OCI-LY7 (cell line): ENCODE measurements at regions not wholly inside any gene's neighbourhood (a gene's known extent, or its start where the extent isn't known, plus 50 kb on each side); places are given as distances from the start of the nearest gene placed in this dataset.

Experiments used
- BruUV-seq: library from RNA; stranded (reverse); fragments of 400-500 nt; replicated peaks from 2 replicates; lab custom pipeline; 2021; lab: Mats Ljungman, UMichigan
- CTCF ChIA-PET: fragments of 300-600 bp; sonication (Branson Sonifier 250); formaldehyde crosslinking; loops from one replicate; lab custom pipeline; 2022; ENCODE audit warnings: antibody characterized with exemption; ENCODE audit not compliant: unreplicated experiment; lab: Charles Lee
- POLR2A ChIA-PET: fragments of 300-600 bp; sonication (Branson Sonifier 250); formaldehyde crosslinking; loops from one replicate; lab custom pipeline; 2022; ENCODE audit warnings: antibody characterized with exemption; lab: Charles Lee
- DNase-seq: peaks from one replicate; pipeline ENCODE4 v3.0.0-alpha.2; 2015; ENCODE audit warnings: low spot score
- H2AFZ ChIP-seq: fragments of 200-600 bp; sonication (generic), shearing (Covaris generic); 2 replicates; pipeline ENCODE4 v1.6.1; 2014; ENCODE audit warnings: mild to moderate bottlenecking, antibody characterized with exemption, low read length, moderate library complexity
- H3K27ac ChIP-seq: fragments of 200-600 bp; sonication (generic); 2 replicates; pipeline ENCODE4 v1.5.1; 2014; ENCODE audit warnings: mixed run types, low read depth, mild to moderate bottlenecking, moderate library complexity, low read length, inconsistent platforms; ENCODE audit not compliant: poor library complexity, severe bottlenecking
- H3K36me3 ChIP-seq: fragments of 200-600 bp; sonication (generic); 2 replicates; pipeline ENCODE4 v1.6.1; 2014; ENCODE audit warnings: mild to moderate bottlenecking, antibody characterized with exemption, low read length, moderate library complexity, mixed read lengths; ENCODE audit not compliant: insufficient read depth
- H3K4me1 ChIP-seq: fragments of 200-600 bp; sonication (generic); 2 replicates; pipeline ENCODE4 v1.5.1; 2014; ENCODE audit warnings: mild to moderate bottlenecking, low read length; ENCODE audit not compliant: insufficient read depth, poor library complexity, severe bottlenecking
- H3K4me2 ChIP-seq: fragments of 200-600 bp; sonication (generic); 2 replicates; pipeline ENCODE4 v1.6.1; 2014; ENCODE audit warnings: mild to moderate bottlenecking, low read length
- H3K4me3 ChIP-seq: fragments of 200-600 bp; sonication (generic); 2 replicates; pipeline ENCODE4 v1.5.1; 2014; ENCODE audit warnings: mild to moderate bottlenecking, low read depth, low read length; ENCODE audit not compliant: poor library complexity, severe bottlenecking
- H3K79me2 ChIP-seq: fragments of 200-600 bp; sonication (generic); 2 replicates; pipeline ENCODE4 v1.6.1; 2016; ENCODE audit warnings: low read depth, mild to moderate bottlenecking, low read length, moderate library complexity, mixed read lengths; ENCODE audit not compliant: insufficient read depth
- H3K9me2 ChIP-seq: fragments of 200-600 bp; sonication (generic); 2 replicates; pipeline ENCODE4 v1.6.1; 2016; ENCODE audit warnings: mild to moderate bottlenecking, low read length, mixed read lengths; ENCODE audit not compliant: insufficient read depth
- H3K9me3 ChIP-seq: fragments of 200-600 bp; sonication (generic); 2 replicates; pipeline ENCODE4 v1.6.1; 2014; ENCODE audit warnings: mild to moderate bottlenecking, mixed run types, low read length, mixed read lengths
- H4K20me1 ChIP-seq: fragments of 200-600 bp; sonication (generic); 2 replicates; pipeline ENCODE4 v1.6.1; 2014; ENCODE audit warnings: mild to moderate bottlenecking, antibody characterized with exemption, low read length, moderate library complexity, mixed read lengths; ENCODE audit not compliant: insufficient read depth
- CTCF ChIP-seq: fragments of 200-600 bp; sonication (generic); conservative IDR thresholded peaks from 2 replicates; pipeline ENCODE4 v1.5.1; 2014; ENCODE audit warnings: mild to moderate bottlenecking, antibody characterized with exemption, low read length, moderate library complexity, mixed read lengths
- EZH2phosphoT487 ChIP-seq: fragments of 200-600 bp; sonication (generic); IDR thresholded peaks from 2 replicates; pipeline ENCODE4 v1.6.1; 2018; ENCODE audit warnings: low read depth, borderline replicate concordance, mild to moderate bottlenecking, mixed run types, antibody characterized with exemption, low read length, moderate library complexity, mixed read lengths
- intact Hi-C: fragments of 100-400 bp; cut with micrococcal nuclease; formaldehyde crosslinking; loops from one replicate; pipeline ENCODE4 v1.10.0; 2022; ENCODE audit not compliant: unreplicated experiment

DNA sequence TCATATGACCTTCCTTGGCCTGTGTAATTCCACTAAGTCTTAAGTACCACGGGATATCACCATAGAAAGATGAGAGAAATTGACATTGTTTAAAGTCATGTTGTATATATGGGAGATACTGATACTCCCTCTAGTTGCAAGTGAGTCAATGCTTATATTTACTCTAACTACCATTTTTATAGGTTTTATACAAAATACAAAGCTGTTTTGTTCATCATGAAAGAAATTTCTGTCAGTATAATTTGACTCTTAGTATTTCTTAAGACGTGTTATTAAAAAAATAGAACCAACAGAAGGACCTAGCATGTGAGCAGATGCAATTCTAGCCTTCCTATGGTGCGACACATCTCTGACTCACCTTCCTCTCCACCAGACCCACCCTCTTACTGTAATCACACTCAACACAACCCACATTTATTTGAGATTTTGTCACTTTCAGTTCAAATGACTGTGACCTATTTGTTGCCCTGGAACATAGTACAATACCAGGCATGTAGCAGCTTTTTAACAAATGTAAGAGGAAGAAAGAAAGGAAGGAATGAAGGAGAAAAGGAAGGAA is 453.1 kb downstream of the CMPK2 start:
- Histone ChIP-seq H3K79me2 (no peaks in the 10 kb centered on the region), H3K9me2 (no peaks in the 10 kb centered on the region), H3K4me3 (no peak overlapping the region), H3K4me1 (no peaks in the 10 kb centered on the region), H3K27ac (no peak overlapping the region), H4K20me1 (no peaks in the 10 kb centered on the region), H3K4me2 (no peak overlapping the region), H3K9me3 (no peaks in the 10 kb centered on the region), H2AFZ (no peak overlapping the region), H3K36me3 (no peaks in the 10 kb centered on the region)
- DNase-seq = no peak
- intact Hi-C loops = no loop called here
- CTCF ChIA-PET = no interaction called here
- POLR2A ChIA-PET = interaction anchor here (0.6 to 1.4 kb wide), 5 partner anchors 18 to 1783 kb away, joined by 3 to 7 read pairs (median 3); no protein-coding TSS in a partner anchor
- BruUV-seq = no TSS peak
- TF ChIP-seq CTCF (no peak), EZH2phosphoT487 (no peak)

DNA sequence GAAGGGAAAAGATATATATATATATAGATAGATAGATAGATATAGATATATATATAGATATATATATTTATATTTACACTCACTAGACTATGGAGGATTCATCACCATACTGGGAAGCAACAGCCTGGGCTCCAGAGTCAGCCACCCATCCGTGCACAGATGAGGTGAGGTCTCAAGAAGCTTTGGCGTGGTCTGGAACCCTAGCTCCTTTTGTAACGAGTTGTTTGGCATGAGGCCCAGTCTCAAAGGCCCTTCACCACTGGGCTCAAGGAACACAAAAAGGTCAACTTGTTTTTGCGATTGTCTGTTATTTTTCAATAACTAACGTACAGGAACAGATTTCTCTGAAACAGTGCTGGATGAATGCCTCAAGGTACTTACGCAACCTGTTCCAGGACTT is 448.7 kb downstream of the CMPK2 start:
- CTCF ChIA-PET = no interaction called here
- Histone ChIP-seq H3K27ac (no peak overlapping the region), H3K9me2 (no peaks in the 10 kb centered on the region), H3K4me2 (no peak overlapping the region), H4K20me1 (no peaks in the 10 kb centered on the region), H3K36me3 (no peaks in the 10 kb centered on the region), H3K4me3 (no peak overlapping the region), H3K4me1 (peaks cover 6% of the 10 kb centered on the region), H3K9me3 (no peaks in the 10 kb centered on the region), H2AFZ (no peak overlapping the region), H3K79me2 (no peaks in the 10 kb centered on the region)
- POLR2A ChIA-PET = interaction anchor here (0.9 to 1.2 kb wide), 3 partner anchors 12 to 302 kb away, joined by 3 to 7 read pairs (median 6); no protein-coding TSS in a partner anchor
- intact Hi-C loops = no loop called here
- no TSS peak for BruUV-seq
- TF ChIP-seq CTCF = no peak
- no peak for TF ChIP-seq EZH2phosphoT487
- DNase-seq = no peak

GRCh38 chr2:6418291-6418690 is 447.4 kb downstream of the CMPK2 start:
- no peaks in the 10 kb centered on the region for H3K9me3 ChIP-seq
- no peak overlapping the region for H3K4me3 ChIP-seq
- no peak for DNase-seq
- intact Hi-C loops = no loop called here
- no peak overlapping the region for H3K4me2 ChIP-seq
- no TSS peak for BruUV-seq
- H3K36me3 ChIP-seq = no peaks in the 10 kb centered on the region
- ChIA-PET POLR2A (interaction anchor here (0.6 to 0.7 kb wide), 5 partner anchors 13 to 110 kb away, joined by 3 to 6 read pairs (median 4); no protein-coding TSS in a partner anchor), CTCF (no interaction called here)
- H2AFZ ChIP-seq = no peak overlapping the region
- H3K9me2 ChIP-seq = no peaks in the 10 kb centered on the region
- no peaks in the 10 kb centered on the region for H4K20me1 ChIP-seq
- H3K79me2 ChIP-seq = no peaks in the 10 kb centered on the region
- TF ChIP-seq EZH2phosphoT487 = no peak
- TF ChIP-seq CTCF = no peak
- H3K27ac ChIP-seq = no peak overlapping the region
- H3K4me1 ChIP-seq = peaks cover 6% of the 10 kb centered on the region
